H4 (cell line): ENCODE measurements at regions not wholly inside any gene's neighbourhood (a gene's known extent, or its start where the extent isn't known, plus 50 kb on each side); places are given as distances from the start of the nearest gene placed in this dataset.
A peak's percentile ranks its signal among the peaks of the same experiment; 100 is the strongest.
"Not testable (repeated sequence)": the region's sequence is repeated elsewhere in the genome, so short reads cannot be mapped to it uniquely, and the experiment has no call there.

Source experiments
- DNase-seq: peaks from one replicate; pipeline ENCODE4 v3.0.0-alpha.2; 2015; ENCODE audit warnings: low spot score

GRCh38 chr21:36247316-36248010 lies 72.5 kb upstream of the MORC3 start:
- DNase-seq: no peak

GRCh38 chr21:36249576-36250422 lies 70.2 kb upstream of the MORC3 start:
- DNase-seq: no peak

GRCh38 chr21:36250423-36251075 lies 69.4 kb upstream of the MORC3 start:
- DNase-seq: no peak

- DNase-seq: no peak
Measured at GRCh38 chr21:36254106-36254941, 65.7 kb upstream of the MORC3 start.

- no peak for DNase-seq
Measured at GRCh38 chr21:36255663-36256062, 64.3 kb upstream of the MORC3 start.

- DNase-seq: no peak
Measured at GRCh38 chr21:36257657-36258056, 62.3 kb upstream of the MORC3 start.

- DNase-seq: peak; percentile 64
Measured at GRCh38 chr21:36260030-36260787, 59.8 kb upstream of the MORC3 start.

GRCh38 chr21:36260802-36261201 lies 59.2 kb upstream of the MORC3 start:
- DNase-seq: no peak

- no peak for DNase-seq
Measured at GRCh38 chr21:36261459-36261858, 58.5 kb upstream of the MORC3 start.

GRCh38 chr21:36263797-36264196 lies 56.2 kb upstream of the MORC3 start:
- DNase-seq: no peak

GRCh38 chr21:36265431-36265830 lies 54.6 kb upstream of the MORC3 start:
- no peak for DNase-seq

GRCh38 chr21:36267828-36268227 lies 52.2 kb upstream of the MORC3 start:
- DNase-seq: not testable (repeated sequence)

- not testable (repeated sequence) for DNase-seq
Measured at GRCh38 chr21:36268264-36268663, 51.7 kb upstream of the MORC3 start.
